GM23248 (cell line): ENCODE measurements at regions not wholly inside any gene's neighbourhood (a gene's known extent, or its start where the extent isn't known, plus 50 kb on each side); places are given as distances from the start of the nearest gene placed in this dataset.

ENCODE experiments used
- EZH2 ChIP-seq: fragments of 200-600 bp; sonication (generic); IDR thresholded peaks from 2 replicates; pipeline ENCODE4 v1.6.1; 2018; ENCODE audit warnings: antibody characterized with exemption, mild to moderate bottlenecking; ENCODE audit not compliant: insufficient read depth, poor library complexity, severe bottlenecking
- EZH2phosphoT487 ChIP-seq: fragments of 200-600 bp; sonication (generic); IDR thresholded peaks from 2 replicates; pipeline ENCODE4 v1.6.1; 2018; ENCODE audit warnings: antibody characterized with exemption, moderate library complexity, mild to moderate bottlenecking, low read depth; ENCODE audit not compliant: insufficient read depth

- TF ChIP-seq EZH2, result no peak
- no peak for TF ChIP-seq EZH2phosphoT487
These were observed 551.1 kb downstream of the ZEB2 start for GRCh38 chr2:143968860-143969259.
